Fibroblast of skin of right quadriceps (primary cell): ENCODE measurements at regions not wholly inside any gene's neighbourhood (a gene's known extent, or its start where the extent isn't known, plus 50 kb on each side); places are given as distances from the start of the nearest gene placed in this dataset.

ENCODE experiments used
- DNase-seq: peaks from one replicate; pipeline ENCODE4 v3.0.0-alpha.2; 2013

- no peak for DNase-seq
Observed at GRCh38 chr2:66721776-66722175, 286.9 kb downstream of the MEIS1 start.

- no peak for DNase-seq
Observed at GRCh38 chr2:66724241-66724640, 289.3 kb downstream of the MEIS1 start.

GRCh38 chr2:66729416-66730330, 294.7 kb downstream of the MEIS1 start:
- DNase-seq: peak; percentile 55

- DNase-seq: no peak
Observed at GRCh38 chr2:66730441-66730840, 295.5 kb downstream of the MEIS1 start.

GRCh38 chr2:66733364-66733999, 298.6 kb downstream of the MEIS1 start:
- peak; percentile 39 for DNase-seq

- no peak for DNase-seq
Observed at GRCh38 chr2:66748939-66749338, 314.0 kb downstream of the MEIS1 start.

GRCh38 chr2:66749566-66749965, 314.6 kb downstream of the MEIS1 start:
- DNase-seq: no peak

GRCh38 chr2:66753257-66753656, 318.3 kb downstream of the MEIS1 start:
- DNase-seq: no peak

GRCh38 chr2:66753660-66754059, 318.7 kb downstream of the MEIS1 start:
- no peak for DNase-seq

- no peak for DNase-seq
Observed at GRCh38 chr2:66755974-66756373, 321.0 kb downstream of the MEIS1 start.

- DNase-seq: no peak
Observed at GRCh38 chr2:66761826-66762225, 326.9 kb downstream of the MEIS1 start.

GRCh38 chr2:66762761-66763160, 327.8 kb downstream of the MEIS1 start:
- DNase-seq: no peak

GRCh38 chr2:66766582-66766981, 331.7 kb downstream of the MEIS1 start:
- no peak for DNase-seq

- peak; percentile 24 for DNase-seq
Observed at GRCh38 chr2:66771359-66771976, 336.5 kb downstream of the MEIS1 start.

GRCh38 chr2:66772618-66773017, 337.7 kb downstream of the MEIS1 start:
- DNase-seq: no peak

- DNase-seq: no peak
Observed at GRCh38 chr2:66775730-66776422, 341.0 kb downstream of the MEIS1 start.

GRCh38 chr2:66781804-66782203, 346.9 kb downstream of the MEIS1 start:
- no peak for DNase-seq

GRCh38 chr2:66782780-66783361, 347.9 kb downstream of the MEIS1 start:
- no peak for DNase-seq

GRCh38 chr2:66789741-66790140, 354.8 kb downstream of the MEIS1 start:
- DNase-seq: peak; percentile 13

- peak; percentile 50 for DNase-seq
Observed at GRCh38 chr2:66790651-66791181, 355.8 kb downstream of the MEIS1 start.

GRCh38 chr2:66794070-66794469, 359.1 kb downstream of the MEIS1 start:
- no peak for DNase-seq

GRCh38 chr2:66794551-66794950, 359.6 kb downstream of the MEIS1 start:
- DNase-seq: no peak

GRCh38 chr2:66802877-66803276, 368.0 kb downstream of the MEIS1 start:
- no peak for DNase-seq
